ENCODE measurements at regions not wholly inside any gene's neighbourhood (a gene's known extent, or its start where the extent isn't known, plus 50 kb on each side); places are given as distances from the start of the nearest gene placed in this dataset.

DNA sequence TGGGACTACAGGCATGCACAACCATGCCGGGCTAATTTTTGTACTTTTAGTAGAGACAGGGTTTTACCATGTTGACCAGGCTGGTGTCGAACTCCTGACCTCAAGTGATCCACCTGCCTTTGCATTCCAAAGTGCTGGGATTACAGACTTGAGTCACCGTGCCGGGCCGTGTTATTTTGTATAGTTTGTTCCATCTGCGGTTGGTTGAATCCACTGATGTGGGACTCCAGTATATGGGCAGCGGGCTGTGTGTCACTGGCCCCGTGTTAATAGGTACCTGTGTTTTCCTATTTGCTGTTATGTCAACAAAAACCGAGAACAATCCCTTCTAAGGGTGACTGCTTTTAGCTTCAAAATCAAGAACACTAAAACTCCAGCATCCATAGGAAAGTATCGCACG, 297.6 kb upstream of the PITRM1 start:
- no peak for DNase-seq (ENCODE audit: low read depth in 1 of 2, low spot score in 1 of 2)

DNA sequence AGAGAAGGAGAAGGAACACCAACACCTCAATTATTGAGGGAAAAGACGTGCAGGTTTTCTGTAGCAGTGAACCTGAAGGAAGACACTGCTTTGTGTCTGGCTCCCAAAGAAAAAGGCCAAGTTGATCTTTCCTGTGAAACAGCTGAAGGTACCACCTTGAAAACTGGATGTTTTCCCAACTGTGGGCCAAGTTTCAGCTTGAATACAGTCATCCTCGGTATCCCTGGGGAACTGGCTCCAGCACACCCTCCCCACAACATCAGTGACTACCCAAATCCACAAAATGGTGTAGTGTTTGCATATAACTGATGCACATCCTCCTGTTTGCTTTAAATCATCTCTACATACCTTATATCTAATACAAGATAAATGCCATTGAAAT, 297.0 kb upstream of the PITRM1 start:
- DNase-seq (ENCODE audit: low read depth in 1 of 2, low spot score in 1 of 2), result no peak

DNA sequence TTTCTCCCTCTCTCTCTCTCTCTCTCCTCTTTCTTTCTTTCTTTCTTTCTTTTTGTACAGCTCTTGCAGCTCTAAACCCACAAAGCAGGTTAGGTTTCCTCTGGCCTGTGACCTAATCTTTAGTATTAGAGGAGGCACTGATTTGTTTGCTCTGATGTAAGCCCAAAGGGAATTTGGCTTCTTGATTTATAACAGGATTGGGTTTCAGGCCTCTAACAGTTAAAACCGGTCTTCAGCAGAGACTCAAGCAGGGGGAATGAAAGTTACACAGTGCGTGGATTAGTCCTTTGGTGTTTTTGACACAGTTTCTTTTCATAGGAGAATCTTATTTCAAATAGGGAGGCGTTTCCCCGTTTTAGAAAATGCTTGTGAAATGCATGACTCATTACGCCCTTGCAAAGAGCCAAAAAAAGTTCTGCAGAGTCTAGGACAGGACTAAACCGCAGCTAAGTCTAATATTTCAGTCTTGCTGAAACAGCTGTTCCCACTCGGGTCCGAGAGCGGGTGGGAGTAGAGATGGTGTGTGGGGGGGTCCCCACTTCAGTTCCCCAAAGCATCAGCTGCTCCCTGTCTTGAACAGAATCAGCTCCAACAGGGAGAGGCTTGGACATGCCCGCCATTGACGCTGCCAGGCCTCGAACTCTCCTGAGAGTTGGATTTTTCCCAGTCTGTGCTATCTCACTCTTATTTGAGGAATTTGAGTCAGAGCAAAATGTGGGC, 296.5 kb upstream of the PITRM1 start:
- DNase-seq (ENCODE audit: low read depth in 1 of 2, low spot score in 1 of 2), result no peak

DNA sequence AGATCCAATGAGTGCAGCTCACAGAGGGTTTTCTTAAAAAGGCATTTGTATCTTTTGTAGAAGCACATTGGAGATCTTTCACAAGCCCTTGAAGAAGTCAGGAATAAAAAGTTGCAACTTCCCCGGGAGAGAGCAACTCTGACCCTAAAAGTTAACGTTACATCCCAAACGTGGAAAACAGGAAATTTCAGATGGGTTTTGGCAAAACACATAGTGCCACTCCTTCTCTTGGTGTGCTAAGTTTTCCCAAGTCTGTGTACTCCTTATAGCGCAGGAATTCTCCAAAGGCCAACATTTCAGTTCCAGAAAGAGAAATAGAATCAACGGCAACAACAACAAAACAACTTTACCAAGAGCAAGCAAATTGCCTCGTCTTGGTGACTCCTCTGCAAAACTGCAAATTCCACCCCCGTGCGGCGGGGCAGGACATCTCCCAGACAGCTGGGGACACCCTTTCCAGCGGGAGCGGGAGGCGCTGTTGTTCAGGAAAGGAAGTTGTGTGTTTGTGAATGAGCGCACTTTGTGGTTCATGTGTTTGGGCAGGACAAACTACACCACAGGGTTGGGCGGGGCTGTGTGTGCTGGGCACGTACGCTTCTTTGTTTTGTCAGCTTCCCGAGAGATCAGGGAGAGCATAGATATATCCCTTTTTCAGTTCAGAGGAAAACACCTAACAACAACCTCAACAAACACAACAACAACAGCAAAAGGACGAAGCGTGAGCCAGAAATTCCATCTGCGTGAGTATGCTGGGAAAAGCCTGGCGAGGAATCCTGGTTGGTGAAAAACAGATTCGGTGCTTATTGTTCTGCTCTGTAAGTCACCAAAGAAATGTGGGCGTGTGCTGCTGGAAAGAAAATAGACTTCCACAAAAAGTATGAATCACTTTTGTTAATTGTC, 294.7 kb upstream of the PITRM1 start:
- DNase-seq (ENCODE audit: low read depth in 1 of 2, low spot score in 1 of 2), result no peak

DNA sequence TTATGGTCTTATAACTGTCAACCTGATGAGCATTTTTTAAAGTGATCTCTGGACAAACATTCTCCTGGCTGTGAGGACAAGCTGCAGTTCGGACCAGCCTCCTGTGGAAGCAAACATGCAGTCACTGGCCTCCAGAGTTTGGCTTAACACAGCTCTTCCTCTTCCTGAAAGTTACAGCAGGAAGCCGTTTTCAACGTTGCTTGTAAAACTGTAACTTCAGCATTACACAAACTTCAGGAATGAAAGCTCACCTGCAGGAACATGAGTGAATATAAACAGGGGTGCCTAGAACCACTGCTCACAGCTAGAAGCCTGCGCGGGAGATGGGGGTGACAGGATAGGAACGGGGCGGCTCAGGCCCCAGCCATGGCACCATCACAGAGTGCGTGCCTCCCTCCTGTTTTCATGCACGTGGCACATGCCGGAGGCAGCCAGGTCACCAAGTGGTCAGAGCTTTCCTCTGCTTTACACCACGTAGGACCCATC, 292.9 kb upstream of the PITRM1 start:
- DNase-seq (ENCODE audit: low read depth in 1 of 2, low spot score in 1 of 2), result no peak

DNA sequence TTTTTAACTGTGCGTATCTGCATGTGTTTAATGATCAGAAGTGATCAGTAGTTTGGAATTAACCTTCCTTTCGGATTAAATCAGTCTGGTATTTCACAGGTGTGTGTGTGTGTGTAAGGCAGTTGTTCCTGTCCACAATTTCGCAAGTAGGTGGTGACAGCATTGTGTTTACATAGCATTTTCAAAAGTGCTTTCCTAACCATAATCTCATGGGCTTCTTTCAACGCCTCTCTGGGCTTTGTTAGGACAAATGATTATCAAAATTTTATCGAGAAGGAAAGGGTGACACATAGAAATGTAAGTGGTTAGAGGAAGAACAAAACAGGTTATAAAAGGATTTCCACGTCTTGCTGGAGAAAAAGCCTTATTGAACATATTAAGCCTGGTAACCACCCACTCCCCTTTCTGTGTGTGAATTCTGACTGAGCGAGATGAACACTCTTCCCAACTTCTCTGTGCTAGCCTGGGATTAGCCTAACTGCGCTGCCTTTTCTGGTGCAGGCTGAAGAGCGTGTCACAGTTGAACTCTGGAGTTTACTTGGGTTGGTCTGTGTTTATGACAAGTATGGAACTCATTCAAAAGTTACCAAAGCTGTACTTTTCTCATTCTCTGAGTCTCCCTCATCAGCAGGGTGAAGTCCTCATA, 292.3 kb upstream of the PITRM1 start:
- DNase-seq (ENCODE audit: low read depth in 1 of 2, low spot score in 1 of 2), result no peak

DNA sequence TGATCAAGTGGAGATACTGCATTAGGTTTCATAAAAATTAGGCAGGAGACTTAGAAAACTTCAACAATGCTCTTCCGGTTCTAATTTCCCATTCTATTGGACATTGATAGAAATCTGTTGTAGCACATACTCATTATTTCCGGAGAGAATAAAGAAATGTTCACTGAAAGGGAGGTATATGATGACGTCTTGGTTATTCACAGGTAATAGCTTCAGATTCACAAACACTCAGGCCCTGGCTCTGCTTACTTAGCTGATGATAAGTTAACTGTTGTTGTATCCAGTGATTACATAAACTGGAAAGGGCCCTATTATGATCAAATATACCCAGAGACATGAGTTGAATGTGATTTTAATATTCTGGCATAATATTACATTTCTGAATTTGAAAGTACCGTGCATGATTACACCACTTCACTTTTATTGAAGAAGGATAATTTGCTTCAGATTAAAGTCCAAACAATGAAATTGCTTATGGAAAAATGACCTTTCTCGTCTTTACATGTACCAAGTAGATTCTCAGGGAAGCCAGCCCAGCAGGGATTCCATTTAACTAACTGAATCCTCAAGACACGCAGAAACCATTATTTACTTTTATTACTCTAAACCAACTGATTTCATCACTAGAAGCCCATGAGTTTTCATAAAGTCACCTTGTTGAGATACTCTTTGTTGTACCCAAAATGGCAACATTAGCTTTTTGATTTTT, 288.0 kb upstream of the PITRM1 start:
- DNase-seq (ENCODE audit: low read depth in 1 of 2, low spot score in 1 of 2), result no peak

DNA sequence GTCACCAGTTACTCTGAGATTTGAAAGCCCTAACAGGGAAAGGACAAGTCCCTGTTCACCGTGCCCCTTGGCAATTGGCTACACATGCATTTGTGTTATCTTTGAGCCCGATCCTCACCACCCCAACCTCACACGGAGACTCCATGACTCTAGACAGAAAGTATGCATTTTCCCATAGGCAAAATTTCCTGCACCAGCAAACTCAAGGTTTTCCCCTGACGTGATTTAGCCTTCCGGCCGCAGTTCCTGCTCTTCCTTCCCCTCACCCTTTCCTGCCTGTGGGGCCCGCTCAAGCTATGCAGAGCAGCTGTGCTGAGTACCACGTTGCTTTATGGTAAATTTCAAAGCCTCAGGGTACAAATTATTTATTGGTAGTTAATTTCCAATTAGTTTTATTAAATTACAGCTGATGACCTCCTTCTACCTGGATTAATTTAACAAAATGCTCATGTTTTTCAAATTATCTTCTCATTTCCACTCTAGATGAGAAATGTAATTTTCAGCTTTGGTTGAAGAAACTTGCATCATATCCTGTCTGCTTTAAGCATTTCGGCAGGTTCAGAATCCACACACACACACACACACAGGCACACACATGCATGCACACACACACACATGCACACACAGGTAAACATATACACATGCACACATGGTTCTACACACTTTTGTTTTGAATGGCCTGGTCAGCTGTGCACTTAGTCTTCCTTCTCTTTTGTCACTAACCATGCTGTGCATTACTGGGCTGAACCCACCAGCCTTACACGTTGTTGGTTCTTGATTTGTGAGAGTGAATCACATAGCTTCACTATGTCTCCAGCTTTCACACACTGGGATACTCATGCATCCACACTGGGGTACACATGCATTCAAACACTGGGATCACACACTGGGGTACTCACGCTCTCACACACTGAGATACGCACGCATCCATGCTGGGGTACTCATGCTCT, 283.1 kb upstream of the PITRM1 start:
- no peak for DNase-seq (ENCODE audit: low read depth in 1 of 2, low spot score in 1 of 2)

DNA sequence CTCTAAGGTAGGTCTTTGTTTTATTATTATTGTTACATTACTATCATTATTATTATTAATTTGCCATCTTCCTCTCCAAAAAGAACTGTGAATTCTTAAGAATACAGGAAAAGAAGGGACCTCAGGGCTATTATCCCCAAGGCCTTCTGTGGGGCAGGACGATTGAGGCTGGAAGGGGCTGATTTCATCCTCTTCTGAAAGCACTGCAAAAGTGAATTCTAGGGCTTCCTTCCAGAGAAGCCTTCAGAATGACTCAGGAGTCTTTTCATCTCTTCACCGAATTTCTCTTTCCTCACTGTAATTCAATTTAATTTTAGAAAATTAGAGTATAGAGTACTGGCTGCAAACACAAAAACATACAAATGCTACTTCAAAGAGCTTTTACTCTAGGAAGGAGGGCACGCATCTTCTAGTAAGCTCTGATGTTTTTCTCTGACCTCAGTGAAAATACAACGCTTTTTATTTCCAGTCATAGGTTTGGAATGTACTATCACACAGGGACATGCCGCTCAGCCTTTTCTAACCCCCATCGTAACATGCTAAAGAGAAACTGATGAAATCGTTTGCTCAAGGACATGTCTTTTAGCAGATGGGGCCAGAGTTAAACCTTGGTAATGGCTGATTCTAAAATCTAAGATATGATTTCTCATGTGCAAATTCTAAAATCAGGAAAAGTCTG, 280.2 kb upstream of the PITRM1 start:
- DNase-seq (ENCODE audit: low read depth in 1 of 2, low spot score in 1 of 2), result no peak

DNA sequence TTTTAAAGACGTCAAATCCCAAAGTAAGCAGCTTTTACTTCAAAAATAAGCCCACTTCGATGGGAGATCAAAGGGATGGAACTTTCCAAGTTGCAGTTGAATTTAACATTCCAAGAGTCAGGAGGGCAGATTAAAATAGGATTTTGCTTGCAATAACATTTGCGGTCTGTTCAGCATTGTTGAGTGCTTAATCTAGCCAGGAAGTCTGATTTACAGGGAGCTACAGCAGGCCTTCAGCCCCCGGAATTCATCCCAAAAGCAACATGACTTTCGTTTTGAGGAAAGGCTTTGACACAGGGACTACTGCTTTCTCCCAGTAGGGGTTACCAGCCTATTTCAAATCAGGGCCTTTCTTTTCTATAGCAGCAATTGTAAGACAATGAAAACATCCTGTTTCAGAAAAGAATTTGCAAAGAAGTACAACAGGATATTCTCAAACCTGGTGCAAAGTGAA, 279.6 kb upstream of the PITRM1 start:
- DNase-seq (ENCODE audit: low read depth in 1 of 2, low spot score in 1 of 2), result no peak

DNA sequence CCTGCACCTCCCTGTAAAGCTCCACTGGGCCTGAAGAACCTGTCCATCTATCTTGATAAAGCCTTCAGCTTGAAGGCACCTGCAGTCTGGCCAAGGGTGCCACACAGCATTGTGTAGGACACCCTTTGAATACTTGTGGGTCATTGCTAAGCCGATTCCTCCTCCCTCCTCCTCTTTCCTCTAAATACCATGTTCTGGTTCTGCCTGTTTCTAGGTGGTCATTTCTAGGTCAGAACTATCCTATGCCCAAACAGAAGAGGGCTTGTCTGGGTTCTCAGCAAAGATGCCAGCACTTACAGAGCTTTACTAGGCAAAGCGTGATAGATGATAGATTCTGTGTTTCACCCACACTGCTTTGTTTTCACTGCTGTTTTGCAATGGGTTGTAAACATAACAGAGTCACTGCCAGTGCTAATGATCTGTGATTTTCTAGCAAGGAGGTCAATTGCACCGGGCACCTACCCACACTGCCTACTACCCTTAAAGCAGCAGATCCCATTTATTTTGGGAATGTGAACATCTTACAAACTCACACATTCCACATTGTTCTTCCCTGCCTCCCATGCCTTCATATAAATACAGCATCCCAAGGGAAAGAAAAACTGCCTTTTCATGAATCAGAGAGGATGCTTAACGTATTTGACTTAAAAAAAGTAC, 279.1 kb upstream of the PITRM1 start:
- DNase-seq (ENCODE audit: low read depth in 1 of 2, low spot score in 1 of 2), result no peak

DNA sequence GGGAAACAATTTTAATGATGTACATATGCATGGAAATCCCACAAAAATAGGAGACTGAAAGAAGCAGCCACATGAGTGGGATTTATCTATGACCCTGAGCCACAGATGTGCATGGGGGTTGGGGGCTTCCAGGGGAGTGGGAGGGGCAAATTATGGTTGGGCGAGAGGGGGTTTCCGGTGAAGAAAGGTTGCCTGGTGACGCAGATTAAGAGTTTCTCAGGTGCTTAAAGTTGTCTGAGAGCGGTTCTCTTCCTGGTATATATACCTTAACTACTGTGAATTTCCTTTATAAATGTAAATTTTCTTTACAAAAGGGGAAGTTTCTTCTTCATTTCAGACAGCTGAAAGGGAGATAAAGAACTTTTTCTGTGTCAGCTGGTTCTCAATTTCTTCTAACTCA, 273.6 kb upstream of the PITRM1 start:
- no peak for DNase-seq (ENCODE audit: low read depth in 1 of 2, low spot score in 1 of 2)

DNA sequence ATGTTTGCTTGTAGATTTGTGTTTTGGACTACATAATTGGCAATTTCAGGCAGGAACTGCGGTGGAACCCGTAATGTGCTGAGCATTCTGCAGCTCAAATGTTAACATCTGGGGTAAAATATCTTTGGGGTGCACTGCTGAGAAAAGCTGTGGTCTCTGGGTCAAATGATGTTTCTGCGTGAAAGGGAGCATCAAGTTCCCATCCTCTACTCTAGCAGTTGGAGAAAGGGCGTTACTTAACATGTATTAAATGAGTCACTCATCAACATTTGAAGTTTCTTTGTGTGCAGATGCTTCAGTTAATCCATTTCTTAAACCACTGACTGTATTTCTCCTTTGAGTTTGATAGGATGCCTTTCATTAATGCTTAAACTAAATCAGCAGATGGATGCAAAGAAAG, 273.1 kb upstream of the PITRM1 start:
- DNase-seq (ENCODE audit: low read depth in 1 of 2, low spot score in 1 of 2), result no peak

DNA sequence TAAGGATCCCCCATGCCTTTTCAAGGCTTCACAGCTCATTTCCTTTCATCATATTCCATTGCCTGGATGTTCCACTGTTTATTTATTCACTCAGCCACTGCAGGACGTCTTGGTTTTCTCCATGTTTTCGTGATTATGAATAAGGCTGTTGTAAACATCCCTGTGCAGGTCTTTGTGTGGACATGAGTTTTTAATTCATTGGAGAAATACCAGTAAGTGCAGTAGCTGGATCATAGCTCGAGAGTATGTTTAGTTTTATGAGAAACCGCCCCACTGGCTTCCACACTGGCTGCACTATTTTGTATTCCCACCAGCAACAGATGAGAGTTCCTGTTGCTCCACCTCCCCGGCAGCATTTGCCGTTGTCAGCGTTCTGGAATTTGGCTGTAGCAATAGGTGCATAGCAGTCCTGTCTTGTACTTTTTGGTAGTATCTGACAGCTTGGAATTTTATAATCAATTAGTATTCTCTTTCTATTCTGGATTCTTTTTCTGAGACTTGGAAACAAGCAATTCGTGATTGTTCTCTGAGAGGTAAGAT, 269.9 kb upstream of the PITRM1 start:
- no peak for DNase-seq (ENCODE audit: low read depth in 1 of 2, low spot score in 1 of 2)

DNA sequence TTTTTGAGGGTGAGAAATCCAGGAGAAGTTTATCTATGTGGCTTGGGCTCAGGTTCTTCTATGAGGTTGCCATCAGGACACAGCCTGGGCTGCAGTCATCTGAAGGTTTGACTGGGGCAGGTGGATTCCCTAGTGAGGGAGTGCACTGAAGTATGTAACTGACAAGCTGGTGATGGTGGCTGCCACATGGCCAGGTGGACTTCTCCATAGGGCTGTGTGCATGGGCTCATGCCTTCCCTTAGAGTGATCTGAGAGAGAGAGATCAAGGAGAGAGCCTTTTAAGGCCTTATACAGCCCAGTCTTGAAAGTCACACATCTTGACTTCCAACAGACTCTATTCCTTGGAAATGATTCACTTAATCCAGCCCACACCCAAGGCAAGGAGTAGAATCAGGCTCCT, 266.6 kb upstream of the PITRM1 start:
- no peak for DNase-seq (ENCODE audit: low read depth in 1 of 2, low spot score in 1 of 2)

DNA sequence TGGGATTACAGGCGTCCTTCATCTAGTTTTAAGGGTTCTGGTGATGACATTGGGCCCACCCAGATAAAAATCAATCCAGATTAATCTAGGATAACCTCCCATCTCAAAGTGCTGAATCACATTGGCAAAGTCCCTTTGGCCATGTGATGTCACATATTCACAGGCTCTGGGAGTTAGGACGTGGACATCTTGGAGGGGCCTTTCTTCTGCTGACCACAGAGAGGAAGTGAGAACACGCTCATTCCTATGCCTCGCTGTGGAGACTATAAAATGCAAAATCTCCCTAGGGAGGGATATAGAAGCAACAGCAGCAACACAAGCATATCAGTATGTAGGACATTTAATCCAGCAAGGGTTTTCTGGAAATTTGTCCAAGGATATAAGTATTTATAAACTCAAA, 266.0 kb upstream of the PITRM1 start:
- no peak for DNase-seq (ENCODE audit: low read depth in 1 of 2, low spot score in 1 of 2)

DNA sequence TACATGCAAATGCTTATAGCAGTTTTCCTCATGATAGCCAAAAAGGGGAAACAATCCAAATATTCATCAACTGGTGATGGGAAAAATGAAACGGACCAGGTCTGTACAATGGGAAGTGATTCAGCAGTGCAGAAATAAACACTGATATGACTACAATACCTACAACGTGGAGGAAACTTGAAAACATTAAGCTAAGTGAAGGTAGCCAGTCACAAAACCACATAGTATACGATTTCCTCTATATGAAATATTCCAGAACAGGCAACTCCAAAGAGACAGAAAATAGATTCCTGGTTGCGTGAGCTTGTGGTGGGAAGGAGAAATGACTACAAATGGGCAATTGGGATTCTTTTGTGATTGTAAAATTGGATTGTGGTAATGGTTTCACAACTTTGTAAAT, 263.1 kb upstream of the PITRM1 start:
- DNase-seq (ENCODE audit: low read depth in 1 of 2, low spot score in 1 of 2), result no peak

DNA sequence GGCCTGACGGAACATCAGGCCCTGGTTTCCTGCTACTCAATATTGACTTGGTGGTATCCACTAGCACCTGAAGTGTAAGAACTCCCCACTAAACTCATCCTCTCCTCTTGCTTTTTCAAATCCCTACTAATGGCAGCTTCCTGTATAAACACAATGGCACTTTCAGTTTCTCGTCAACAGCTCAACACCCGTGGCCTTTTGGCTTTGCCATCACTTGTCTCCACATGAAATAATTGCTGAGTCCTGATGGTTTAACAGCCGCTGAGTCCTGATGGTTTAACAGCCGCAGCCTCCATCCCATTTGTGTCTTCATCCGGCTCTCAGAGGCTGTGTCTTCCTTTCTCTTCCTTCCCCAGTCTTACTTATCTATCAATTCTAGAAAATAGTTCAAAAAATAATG, 261.4 kb upstream of the PITRM1 start:
- DNase-seq (ENCODE audit: low read depth in 1 of 2, low spot score in 1 of 2), result no peak

DNA sequence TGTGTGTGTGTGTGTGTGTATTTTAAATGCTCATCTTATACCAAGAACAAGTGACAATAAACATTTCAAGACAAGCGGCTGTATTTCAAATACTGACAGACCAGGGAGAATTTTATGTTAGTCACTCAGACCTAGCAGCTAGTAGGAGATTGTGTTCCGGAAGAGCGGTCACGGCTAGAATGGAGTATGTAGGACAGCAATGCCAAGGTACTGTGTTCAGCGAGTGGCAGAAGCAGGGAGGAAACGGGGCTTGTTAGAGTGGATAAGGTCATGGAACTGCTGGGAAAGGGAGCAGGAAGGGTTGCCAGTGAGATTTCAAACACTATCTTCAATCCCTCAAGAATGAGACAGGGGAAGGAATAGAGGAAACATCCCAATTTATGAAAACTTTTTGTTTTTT, 260.5 kb upstream of the PITRM1 start:
- DNase-seq (ENCODE audit: low read depth in 1 of 2, low spot score in 1 of 2), result no peak

Data from stimulated activated CD4-positive, alpha-beta T cell treated with anti-CD3 and anti-CD28 coated beads, Interleukin-15, amount 100 ng/mL, for 1 hour (primary cell).